Omental fat pad (tissue), 3 donors: ENCODE measurements at regions not wholly inside any gene's neighbourhood (a gene's known extent, or its start where the extent isn't known, plus 50 kb on each side); places are given as distances from the start of the nearest gene placed in this dataset.
"Not testable (repeated sequence)": the region's sequence is repeated elsewhere in the genome, so short reads cannot be mapped to it uniquely, and the experiment has no call there.

Experiments used
- ATAC-seq: fragments of 150-250 bp; one replicate; pipeline ENCODE4 v1.9.1; 2016; ENCODE audit warnings: mild to moderate bottlenecking, moderate library complexity; ENCODE audit not compliant: low FRiP score
- DNase-seq: peaks from one replicate; pipeline ENCODE4 v3.0.0-alpha.2; 2019; ENCODE audit warnings: low spot score
- CTCF ChIP-seq, 3 donors: fragments of 450-650 bp; IDR thresholded peaks; one replicate each; pipeline ENCODE4 v1.5.1; 2016 to 2017; ENCODE audit warnings: antibody characterized with exemption in 3 of 3, mild to moderate bottlenecking in 3 of 3, moderate library complexity in 2 of 3

- ATAC-seq (no peak), DNase-seq (no peak)
- no peak for TF ChIP-seq CTCF (IDR thresholded peaks at IDR 0.05)
These were observed 825.4 kb downstream of the SEMA5A start for GRCh38 chr5:8720506-8720905.

GRCh38 chr5:8721536-8721935, 824.3 kb downstream of the SEMA5A start:
- ATAC-seq, result no peak
- no peak for DNase-seq
- TF ChIP-seq CTCF (IDR thresholded peaks at IDR 0.05), result no peak

GRCh38 chr5:8726383-8727036, 819.4 kb downstream of the SEMA5A start:
- ATAC-seq, result no peak

GRCh38 chr5:8727396-8727795, 818.5 kb downstream of the SEMA5A start:
- no peak for TF ChIP-seq CTCF (IDR thresholded peaks at IDR 0.05)
- DNase-seq, result no peak
- ATAC-seq, result no peak

More at GRCh38 chr5:8726383-8727036, 819.4 kb downstream of the SEMA5A start:
- DNase-seq, result no peak
- no peak for TF ChIP-seq CTCF (IDR thresholded peaks at IDR 0.05)

GRCh38 chr5:8729437-8729836, 816.4 kb downstream of the SEMA5A start:
- no peak for TF ChIP-seq CTCF (IDR thresholded peaks at IDR 0.05)
- no peak for ATAC-seq
- no peak for DNase-seq

- TF ChIP-seq CTCF (IDR thresholded peaks at IDR 0.05), result no peak
- ATAC-seq (no peak), DNase-seq (no peak)
These were observed 815.7 kb downstream of the SEMA5A start for GRCh38 chr5:8730194-8730593.

- ATAC-seq, DNase-seq: not testable (repeated sequence)
These were observed 814.8 kb downstream of the SEMA5A start for GRCh38 chr5:8731110-8731509.
